ENCODE measurements at regions not wholly inside any gene's neighbourhood (a gene's known extent, or its start where the extent isn't known, plus 50 kb on each side); places are given as distances from the start of the nearest gene placed in this dataset.

DNA sequence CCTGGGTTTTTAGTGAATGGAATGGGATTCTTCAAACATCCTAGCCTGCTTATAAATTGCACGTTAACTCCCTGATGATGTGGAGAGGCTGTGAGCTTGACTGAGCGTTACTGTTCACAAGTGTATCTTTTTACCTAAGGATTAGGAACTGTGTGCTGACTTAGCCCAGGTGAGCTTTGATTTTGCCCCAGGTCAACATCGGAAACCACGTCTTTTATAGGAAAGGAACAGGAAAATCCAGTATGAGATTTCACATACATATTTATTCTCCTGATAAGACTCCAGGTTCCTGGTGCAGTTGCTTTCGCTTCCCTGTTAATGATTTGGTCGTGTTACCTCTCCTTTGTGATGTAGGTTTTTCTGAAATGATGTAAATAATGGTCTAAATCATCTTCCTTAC is 103.2 kb upstream of the BASP1 start:
- TF ChIP-seq TAF1 (IDR thresholded peaks at IDR 0.05; ENCODE audit: low read depth) (no peak), EGR1 (IDR thresholded peaks at IDR 0.05) (no peak), FOXM1 (IDR thresholded peaks at IDR 0.05; ENCODE audit: borderline replicate concordance, low read depth) (no peak), NFIC (IDR thresholded peaks at IDR 0.05) (no peak), CEBPB (IDR thresholded peaks at IDR 0.05) (no peak), ZBTB7A (IDR thresholded peaks at IDR 0.05; ENCODE audit: low read depth) (no peak), TEAD4 (IDR thresholded peaks at IDR 0.05) (no peak), RAD21 (IDR thresholded peaks at IDR 0.05; ENCODE audit: low read depth) (no peak), CREB1 (IDR thresholded peaks at IDR 0.05; ENCODE audit: low read depth) (no peak), YY1 (IDR thresholded peaks at IDR 0.05; ENCODE audit: low read depth) (no peak), USF1 (IDR thresholded peaks at IDR 0.05) (no peak)
- TF ChIP-seq, protein P1, sequence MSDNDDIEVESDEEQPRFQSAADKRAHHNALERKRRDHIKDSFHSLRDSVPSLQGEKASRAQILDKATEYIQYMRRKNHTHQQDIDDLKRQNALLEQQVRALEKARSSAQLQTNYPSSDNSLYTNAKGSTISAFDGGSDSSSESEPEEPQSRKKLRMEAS (IDR thresholded peaks at IDR 0.05) = no peak
- TF ChIP-seq, protein P2, sequence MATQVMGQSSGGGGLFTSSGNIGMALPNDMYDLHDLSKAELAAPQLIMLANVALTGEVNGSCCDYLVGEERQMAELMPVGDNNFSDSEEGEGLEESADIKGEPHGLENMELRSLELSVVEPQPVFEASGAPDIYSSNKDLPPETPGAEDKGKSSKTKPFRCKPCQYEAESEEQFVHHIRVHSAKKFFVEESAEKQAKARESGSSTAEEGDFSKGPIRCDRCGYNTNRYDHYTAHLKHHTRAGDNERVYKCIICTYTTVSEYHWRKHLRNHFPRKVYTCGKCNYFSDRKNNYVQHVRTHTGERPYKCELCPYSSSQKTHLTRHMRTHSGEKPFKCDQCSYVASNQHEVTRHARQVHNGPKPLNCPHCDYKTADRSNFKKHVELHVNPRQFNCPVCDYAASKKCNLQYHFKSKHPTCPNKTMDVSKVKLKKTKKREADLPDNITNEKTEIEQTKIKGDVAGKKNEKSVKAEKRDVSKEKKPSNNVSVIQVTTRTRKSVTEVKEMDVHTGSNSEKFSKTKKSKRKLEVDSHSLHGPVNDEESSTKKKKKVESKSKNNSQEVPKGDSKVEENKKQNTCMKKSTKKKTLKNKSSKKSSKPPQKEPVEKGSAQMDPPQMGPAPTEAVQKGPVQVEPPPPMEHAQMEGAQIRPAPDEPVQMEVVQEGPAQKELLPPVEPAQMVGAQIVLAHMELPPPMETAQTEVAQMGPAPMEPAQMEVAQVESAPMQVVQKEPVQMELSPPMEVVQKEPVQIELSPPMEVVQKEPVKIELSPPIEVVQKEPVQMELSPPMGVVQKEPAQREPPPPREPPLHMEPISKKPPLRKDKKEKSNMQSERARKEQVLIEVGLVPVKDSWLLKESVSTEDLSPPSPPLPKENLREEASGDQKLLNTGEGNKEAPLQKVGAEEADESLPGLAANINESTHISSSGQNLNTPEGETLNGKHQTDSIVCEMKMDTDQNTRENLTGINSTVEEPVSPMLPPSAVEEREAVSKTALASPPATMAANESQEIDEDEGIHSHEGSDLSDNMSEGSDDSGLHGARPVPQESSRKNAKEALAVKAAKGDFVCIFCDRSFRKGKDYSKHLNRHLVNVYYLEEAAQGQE (IDR thresholded peaks at IDR 0.05; ENCODE audit: low read depth) = no peak

GRCh38 chr5:17114715-17115599 is 102.5 kb upstream of the BASP1 start:
- TF ChIP-seq TEAD4 (IDR thresholded peaks at IDR 0.05) = no peak
- no peak for TF ChIP-seq ZBTB7A (IDR thresholded peaks at IDR 0.05; ENCODE audit: low read depth)
- no peak for TF ChIP-seq CREB1 (IDR thresholded peaks at IDR 0.05; ENCODE audit: low read depth)
- TF ChIP-seq TAF1 (IDR thresholded peaks at IDR 0.05; ENCODE audit: low read depth) = no peak
- no peak for TF ChIP-seq CEBPB (IDR thresholded peaks at IDR 0.05)
- TF ChIP-seq, protein P1 (IDR thresholded peaks at IDR 0.05) = no peak
- TF ChIP-seq EGR1 (IDR thresholded peaks at IDR 0.05) = no peak
- TF ChIP-seq RAD21 (IDR thresholded peaks at IDR 0.05; ENCODE audit: low read depth) = no peak
- TF ChIP-seq FOXM1 (IDR thresholded peaks at IDR 0.05; ENCODE audit: borderline replicate concordance, low read depth) = no peak
- TF ChIP-seq, protein P2 (IDR thresholded peaks at IDR 0.05; ENCODE audit: low read depth) = no peak
- no peak for TF ChIP-seq YY1 (IDR thresholded peaks at IDR 0.05; ENCODE audit: low read depth)

DNA sequence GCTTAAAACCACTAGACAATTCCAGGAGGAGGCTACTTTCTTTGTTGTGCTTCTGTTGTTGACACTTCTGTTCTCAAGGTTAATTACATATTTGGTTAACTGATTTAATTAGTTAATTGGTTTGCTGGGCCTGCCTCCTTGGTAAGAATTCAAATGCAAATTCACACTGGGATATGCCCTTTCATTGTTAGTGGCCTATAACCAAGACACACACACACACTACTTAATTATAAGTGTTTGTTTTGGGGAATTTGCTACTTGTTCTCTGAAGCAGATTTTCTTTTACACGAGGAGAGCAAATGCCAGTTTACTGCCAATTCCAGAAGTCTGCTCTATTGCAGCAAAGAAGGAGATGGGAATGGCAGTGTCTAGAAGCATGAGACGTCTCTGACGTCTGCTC is 101.6 kb upstream of the BASP1 start:
- no peak for TF ChIP-seq TAF1 (IDR thresholded peaks at IDR 0.05; ENCODE audit: low read depth)
- TF ChIP-seq EP300 (IDR thresholded peaks at IDR 0.05; ENCODE audit: borderline replicate concordance) = no peak
- TF ChIP-seq CEBPB (IDR thresholded peaks at IDR 0.05) = no peak
- no peak for TF ChIP-seq CREB1 (IDR thresholded peaks at IDR 0.05; ENCODE audit: low read depth)
- no peak for TF ChIP-seq NFIC (IDR thresholded peaks at IDR 0.05)
- TF ChIP-seq USF1 (IDR thresholded peaks at IDR 0.05) = no peak
- no peak for TF ChIP-seq YY1 (IDR thresholded peaks at IDR 0.05; ENCODE audit: low read depth)
- no peak for TF ChIP-seq TEAD4 (IDR thresholded peaks at IDR 0.05)
- no peak for TF ChIP-seq ZBTB7A (IDR thresholded peaks at IDR 0.05; ENCODE audit: low read depth)
- TF ChIP-seq, protein P1 (IDR thresholded peaks at IDR 0.05) = no peak
- TF ChIP-seq TCF12 (IDR thresholded peaks at IDR 0.05; ENCODE audit: low read depth) = no peak
- TF ChIP-seq EGR1 (IDR thresholded peaks at IDR 0.05) = no peak
- TF ChIP-seq FOXM1 (IDR thresholded peaks at IDR 0.05; ENCODE audit: borderline replicate concordance, low read depth) = no peak

- TF ChIP-seq, protein P1 (IDR thresholded peaks at IDR 0.05) = no peak
- TF ChIP-seq TCF12 (IDR thresholded peaks at IDR 0.05; ENCODE audit: low read depth) = no peak
- no peak for TF ChIP-seq EGR1 (IDR thresholded peaks at IDR 0.05)
- TF ChIP-seq YY1 (IDR thresholded peaks at IDR 0.05; ENCODE audit: low read depth) = no peak
- TF ChIP-seq RAD21 (IDR thresholded peaks at IDR 0.05; ENCODE audit: low read depth) = no peak
- no peak for TF ChIP-seq ZBTB7A (IDR thresholded peaks at IDR 0.05; ENCODE audit: low read depth)
- no peak for TF ChIP-seq CREB1 (IDR thresholded peaks at IDR 0.05; ENCODE audit: low read depth)
- TF ChIP-seq CEBPB (IDR thresholded peaks at IDR 0.05) = no peak
- no peak for TF ChIP-seq USF1 (IDR thresholded peaks at IDR 0.05)
- no peak for TF ChIP-seq TEAD4 (IDR thresholded peaks at IDR 0.05)
Observed at GRCh38 chr5:17118631-17119030, 98.8 kb upstream of the BASP1 start.

Measured in Ishikawa (cell line).